Caco-2 (cell line): ENCODE measurements at regions not wholly inside any gene's neighbourhood (a gene's known extent, or its start where the extent isn't known, plus 50 kb on each side); places are given as distances from the start of the nearest gene placed in this dataset.

Source experiments
- BruUV-seq: library from RNA; stranded (reverse); fragments of 400-500 nt; replicated peaks from 2 replicates; lab custom pipeline; 2021; lab: Mats Ljungman, UMichigan
- CTCF ChIA-PET: fragments of 300-600 bp; sonication (Branson Sonifier 250); formaldehyde crosslinking; loops from one replicate; lab custom pipeline; 2022; ENCODE audit warnings: antibody characterized with exemption; lab: Charles Lee
- POLR2A ChIA-PET: fragments of 300-600 bp; sonication (Branson Sonifier 250); formaldehyde crosslinking; loops from one replicate; lab custom pipeline; 2022; ENCODE audit warnings: antibody characterized with exemption; lab: Charles Lee
- DNase-seq, 2 experiments: peaks; one replicate each; pipeline versions ENCODE4 v3.0.0 to v3.0.0-alpha.2; 2020 to 2022
- H3K27me3 ChIP-seq: replicated peaks from 2 replicates; pipeline ENCODE4 v1.6.0; 2011; ENCODE audit warnings: low read length; ENCODE audit not compliant: control insufficient read depth, insufficient read depth
- H3K36me3 ChIP-seq: 2 replicates; pipeline ENCODE4 v1.5.1; 2011; ENCODE audit warnings: low read length; ENCODE audit not compliant: control insufficient read depth, insufficient read depth
- H3K4me1 ChIP-seq: fragments of 250-450 bp; sonication (Bioruptor Pico); 2 replicates; pipeline ENCODE4 v1.5.1; 2020; ENCODE audit warnings: mild to moderate bottlenecking
- H3K4me3 ChIP-seq: 2 replicates; pipeline ENCODE4 v1.5.1; 2011; ENCODE audit warnings: low read depth, mild to moderate bottlenecking, control low read depth, low read length
- H3K9me3 ChIP-seq: fragments of 250-450 bp; sonication (Bioruptor Pico); 2 replicates; pipeline ENCODE4 v1.5.1; 2020; ENCODE audit warnings: mild to moderate bottlenecking, moderate library complexity
- H3K27ac Mint-ChIP-seq: one replicate; pipeline ENCODE4 v1.8.0; 2022; ENCODE audit warnings: mixed read lengths; ENCODE audit not compliant: unreplicated experiment
- H3K27me3 Mint-ChIP-seq: one replicate; pipeline ENCODE4 v1.8.0; 2022; ENCODE audit warnings: mixed read lengths; ENCODE audit not compliant: insufficient read depth, unreplicated experiment
- H3K36me3 Mint-ChIP-seq: one replicate; pipeline ENCODE4 v1.8.0; 2022; ENCODE audit warnings: mild to moderate bottlenecking, mixed read lengths; ENCODE audit not compliant: insufficient read depth, unreplicated experiment
- H3K4me1 Mint-ChIP-seq: one replicate; pipeline ENCODE4 v1.8.0; 2022; ENCODE audit warnings: low read depth, mixed read lengths; ENCODE audit not compliant: unreplicated experiment
- H3K4me3 Mint-ChIP-seq: one replicate; pipeline ENCODE4 v1.8.0; 2022; ENCODE audit warnings: mild to moderate bottlenecking, moderate library complexity, mixed read lengths; ENCODE audit not compliant: unreplicated experiment
- H3K9me3 Mint-ChIP-seq: one replicate; pipeline ENCODE4 v1.8.0; 2022; ENCODE audit warnings: mixed read lengths; ENCODE audit not compliant: unreplicated experiment
- CTCF ChIP-seq, 2 experiments: fragments of 200-600 bp in 1 of 2; IDR thresholded peaks; 1 replicate in 1 of 2; 2 replicates in 1 of 2; pipeline versions ENCODE4 v1.5.1 to v1.8.0; 2011 to 2022; ENCODE audit warnings: antibody characterized with exemption in 1 of 2, control low read depth in 1 of 2, inconsistent platforms in 1 of 2, low read depth in 1 of 2, low read length in 1 of 2, mild to moderate bottlenecking in 1 of 2, moderate library complexity in 1 of 2; ENCODE audit not compliant: insufficient read depth in 1 of 2, severe bottlenecking in 1 of 2, unreplicated experiment in 1 of 2
- intact Hi-C: fragments of 100-400 bp; cut with micrococcal nuclease; formaldehyde crosslinking; loops from one replicate; pipeline ENCODE4 v1.10.0; 2022; ENCODE audit not compliant: unreplicated experiment

GRCh38 chr6:97468981-97469380 lies 186.0 kb upstream of the MMS22L start:
- Histone ChIP-seq H3K36me3 (no peaks in the 10 kb centered on the region), H3K4me3 (no peak overlapping the region), H3K9me3 (no peaks in the 10 kb centered on the region), H3K4me1 (no peaks in the 10 kb centered on the region), H3K27me3 (no peaks in the 10 kb centered on the region)
- no TSS peak for BruUV-seq
- Mint-ChIP-seq H3K36me3 (no peaks in the 10 kb centered on the region), H3K9me3 (no peaks in the 10 kb centered on the region), H3K4me3 (no peak overlapping the region), H3K4me1 (no peaks in the 10 kb centered on the region), H3K27me3 (peaks cover 5% of the 10 kb centered on the region), H3K27ac (no peak overlapping the region)
- intact Hi-C loops: no loop called here
- ChIA-PET CTCF (no interaction called here), POLR2A (no interaction called here)
- no peak for DNase-seq
- no peak for TF ChIP-seq CTCF (IDR thresholded peaks at IDR 0.05; ENCODE audit: insufficient read depth in 1 of 2, low read depth in 1 of 2, low read length in 1 of 2, severe bottlenecking in 1 of 2, unreplicated experiment in 1 of 2)

GRCh38 chr6:97469451-97469850 lies 186.4 kb upstream of the MMS22L start:
- Mint-ChIP-seq H3K9me3 (no peaks in the 10 kb centered on the region), H3K27me3 (peaks cover 5% of the 10 kb centered on the region), H3K4me3 (no peak overlapping the region), H3K27ac (no peak overlapping the region), H3K4me1 (no peaks in the 10 kb centered on the region), H3K36me3 (no peaks in the 10 kb centered on the region)
- no peak for DNase-seq
- H3K27me3 ChIP-seq: no peaks in the 10 kb centered on the region
- intact Hi-C loops: no loop called here
- TF ChIP-seq CTCF (IDR thresholded peaks at IDR 0.05; ENCODE audit: insufficient read depth in 1 of 2, low read depth in 1 of 2, low read length in 1 of 2, severe bottlenecking in 1 of 2, unreplicated experiment in 1 of 2): no peak
- no TSS peak for BruUV-seq
- H3K9me3 ChIP-seq: no peaks in the 10 kb centered on the region
- H3K4me1 ChIP-seq: no peaks in the 10 kb centered on the region
- H3K4me3 ChIP-seq: no peak overlapping the region
- CTCF ChIA-PET: no interaction called here
- H3K36me3 ChIP-seq: no peaks in the 10 kb centered on the region
- POLR2A ChIA-PET: no interaction called here

GRCh38 chr6:97470322-97470721 lies 187.3 kb upstream of the MMS22L start:
- no peak for DNase-seq
- Mint-ChIP-seq H3K27ac (no peak overlapping the region), H3K4me3 (no peak overlapping the region), H3K9me3 (no peaks in the 10 kb centered on the region), H3K27me3 (peaks cover 5% of the 10 kb centered on the region), H3K36me3 (no peaks in the 10 kb centered on the region), H3K4me1 (no peaks in the 10 kb centered on the region)
- Histone ChIP-seq H3K27me3 (no peaks in the 10 kb centered on the region), H3K9me3 (no peaks in the 10 kb centered on the region), H3K36me3 (no peaks in the 10 kb centered on the region), H3K4me3 (no peak overlapping the region), H3K4me1 (no peaks in the 10 kb centered on the region)
- intact Hi-C loops: no loop called here
- no peak for TF ChIP-seq CTCF (IDR thresholded peaks at IDR 0.05; ENCODE audit: insufficient read depth in 1 of 2, low read depth in 1 of 2, low read length in 1 of 2, severe bottlenecking in 1 of 2, unreplicated experiment in 1 of 2)
- no TSS peak for BruUV-seq
- ChIA-PET CTCF (no interaction called here), POLR2A (no interaction called here)
